A549 (cell line): ENCODE measurements at regions not wholly inside any gene's neighbourhood (a gene's known extent, or its start where the extent isn't known, plus 50 kb on each side); places are given as distances from the start of the nearest gene placed in this dataset.
"Not testable (repeated sequence)": the region's sequence is repeated elsewhere in the genome, so short reads cannot be mapped to it uniquely, and the experiment has no call there.

Experiments used
- ATAC-seq, 2 experiments: fragments of 200-7000 bp in 1 of 2; fragments of >200 bp in 1 of 2; cut with Nextera tagmentation in 1 of 2; cut with Tn5 transposase in 1 of 2; 3 replicates each; pipeline versions ENCODE4 v1.8.0 to v1.9.1; 2018 to 2020; ENCODE audit warnings: mild to moderate bottlenecking in 1 of 2, moderate library complexity in 1 of 2
- CTCF ChIA-PET: fragments of 300-600 bp; sonication (Branson Sonifier 250); formaldehyde crosslinking; extraction: SDS; loops from one replicate; lab custom pipeline; 2021; ENCODE audit warnings: antibody characterized with exemption, inconsistent platforms; lab: Yijun Ruan, JAX
- POLR2A ChIA-PET: fragments of 350-600 bp; formaldehyde crosslinking; extraction: SDS; loops from one replicate; lab custom pipeline; 2021; ENCODE audit warnings: antibody characterized with exemption, inconsistent platforms; lab: Yijun Ruan, JAX
- DNase-seq, 2 experiments: peaks; one replicate each; pipeline versions ENCODE4 v3.0.0 to v3.0.0-alpha.2; 2011 to 2016; ENCODE audit warnings: low read depth in 1 of 2, low spot score in 1 of 2
- FAIRE-seq: peaks from 2 replicates; lab custom pipeline; 2011; peaks lifted over from hg19 to GRCh38; lab: Jason Lieb, UNC
- H3K27ac ChIP-seq, 2 experiments: fragments of >200 bp; sonication (Bioruptor Twin); formaldehyde crosslinking; 3 replicates each; pipeline ENCODE4 v1.5.1; 2016 to 2017
- H3K4me1 ChIP-seq: fragments of >200 bp; sonication (Bioruptor Twin); formaldehyde crosslinking; 3 replicates; pipeline ENCODE4 v1.6.1; 2016
- H3K4me2 ChIP-seq: fragments of >200 bp; sonication (Bioruptor Twin); formaldehyde crosslinking; 3 replicates; pipeline ENCODE4 v1.6.1; 2016
- H3K4me3 ChIP-seq: fragments of >200 bp; sonication (Bioruptor Twin); formaldehyde crosslinking; 3 replicates; pipeline ENCODE4 v1.5.1; 2016
- H3K9me3 ChIP-seq: fragments of >200 bp; sonication (Bioruptor Twin); formaldehyde crosslinking; 3 replicates; pipeline ENCODE4 v1.6.1; 2016
- FOSL2 ChIP-seq, 2 experiments: fragments of 450-650 bp in 1 of 2; fragments of >200 bp in 1 of 2; sonication (Bioruptor Twin) in 1 of 2; formaldehyde crosslinking; IDR thresholded peaks; 2 replicates each; pipeline versions ENCODE4 v1.5.0 to v1.6.1; 2016 to 2020; ENCODE audit warnings: mild to moderate bottlenecking in 1 of 2, moderate library complexity in 1 of 2
- FOXS1 ChIP-seq: fragments of 250-450 bp; sonication (Bioruptor Pico); IDR thresholded peaks from 2 replicates; pipeline ENCODE4 v1.5.0; 2020; ENCODE audit warnings: mild to moderate bottlenecking, moderate library complexity
- HOXA7 ChIP-seq: fragments of 250-450 bp; sonication (Bioruptor Pico); IDR thresholded peaks from 2 replicates; pipeline ENCODE4 v1.5.0; 2020; ENCODE audit warnings: mild to moderate bottlenecking, moderate library complexity
- HOXB5 ChIP-seq: fragments of 250-450 bp; sonication (Bioruptor Pico); IDR thresholded peaks from 2 replicates; pipeline ENCODE4 v1.5.0; 2020; ENCODE audit warnings: mild to moderate bottlenecking, moderate library complexity
- JUNB ChIP-seq: fragments of >200 bp; sonication (Bioruptor Twin); formaldehyde crosslinking; IDR thresholded peaks from 2 replicates; pipeline ENCODE4 v1.6.1; 2016
- NFE2L2 ChIP-seq: fragments of 150-350 bp; conservative IDR thresholded peaks from 2 replicates; pipeline ENCODE4 v1.6.1; 2014; ENCODE audit warnings: low read length
- RAD21 ChIP-seq, 2 experiments: fragments of >200 bp in 1 of 2; sonication (Bioruptor Twin) in 1 of 2; formaldehyde crosslinking in 1 of 2; IDR thresholded peaks in 1 of 2; conservative IDR thresholded peaks in 1 of 2; 2 replicates in 1 of 2; 3 replicates in 1 of 2; pipeline ENCODE4 v1.6.1; 2012 to 2018; ENCODE audit warnings: inconsistent platforms in 1 of 2
- RCOR1 ChIP-seq: fragments of 150-350 bp; IDR thresholded peaks from 2 replicates; pipeline ENCODE4 v1.6.1; 2014; ENCODE audit warnings: antibody characterized with exemption, low read length, low read depth
- ZC3H11A ChIP-seq: fragments of 450-650 bp; IDR thresholded peaks from 2 replicates; pipeline ENCODE4 v1.6.1; 2014; ENCODE audit warnings: antibody characterized with exemption, mild to moderate bottlenecking
- ZSCAN20 ChIP-seq: fragments of 250-450 bp; sonication (Bioruptor Pico); IDR thresholded peaks from 2 replicates; pipeline ENCODE4 v1.8.0; 2022; ENCODE audit warnings: mild to moderate bottlenecking, moderate library complexity
- WGBS: methylation state at CpG from one replicate; pipeline ENCODE4 v1.1.6; 2017; ENCODE audit errors: missing lambda C conversion rate; 5-methylcytosine and 5-hydroxymethylcytosine counted together
- small RNA-seq, 6 experiments: library from RNA; depleted of rRNA; stranded (forward); fragments of <200 nt; gene quantifications; one replicate each; pipeline ENCODE3, GENCODE V24; 2012

DNA sequence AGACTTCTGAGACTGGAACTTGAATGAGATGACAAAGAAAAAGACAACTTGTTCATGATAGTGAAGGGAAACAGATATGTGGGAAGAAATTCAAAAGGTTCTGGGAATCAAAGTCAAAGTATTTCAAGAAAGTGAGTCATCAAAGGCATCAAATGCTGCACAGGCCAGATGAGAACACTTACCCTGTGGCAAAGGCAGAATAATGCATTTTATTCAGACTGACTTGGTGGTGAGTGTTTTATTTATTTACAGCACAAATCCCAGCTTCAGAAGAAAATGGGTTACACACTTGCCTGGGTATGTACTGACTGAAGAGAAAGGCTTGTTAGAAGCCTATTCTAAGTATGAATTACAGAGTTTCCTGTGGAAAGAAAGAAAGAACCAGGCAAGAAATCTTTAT lies 78.2 kb upstream of the ALG10B start:
- POLR2A ChIA-PET; DNase-seq; H3K9me3 ChIP-seq; H3K4me1 ChIP-seq; H3K4me3 ChIP-seq; ATAC-seq; H3K27ac ChIP-seq; CTCF ChIA-PET; H3K4me2 ChIP-seq; TF ChIP-seq FOSL2 (IDR thresholded peaks at IDR 0.05): not testable (repeated sequence)
- 0 out of 2 replicates have a peak, but pooled peaks have one; percentile 6 for TF ChIP-seq FOSL2 (CRISPR knock-in tag; IDR thresholded peaks at IDR 0.05)
- FAIRE-seq = peak; percentile 92

DNA sequence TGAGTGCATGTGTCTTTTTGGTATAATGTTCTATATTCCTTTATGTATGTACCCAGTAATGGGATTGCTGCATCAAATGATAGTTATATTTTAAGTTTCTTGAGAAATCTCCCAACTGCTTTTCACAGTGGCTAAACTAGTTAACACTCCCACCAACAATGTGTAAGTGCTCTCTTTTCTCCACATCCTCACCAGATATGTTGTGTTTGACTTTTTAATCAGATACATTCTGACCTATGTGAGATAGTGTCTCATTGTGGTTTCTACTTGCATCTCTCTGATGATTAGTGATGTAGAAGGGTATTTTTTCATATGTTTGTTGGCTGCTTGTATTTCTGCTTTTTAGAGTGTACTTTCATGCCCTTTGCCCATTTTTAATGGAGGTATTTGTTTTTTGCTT lies 62.8 kb upstream of the ALG10B start:
- Histone ChIP-seq H3K4me1 (no peaks in the 10 kb centered on the region), H3K9me3 (no peaks in the 10 kb centered on the region), H3K27ac (no peak overlapping the region), H3K4me2 (no peak overlapping the region), H3K4me3 (no peak overlapping the region)
- DNase-seq = no peak
- CTCF ChIA-PET = no interaction called here
- POLR2A ChIA-PET = no interaction called here
- peak; percentile 43 for FAIRE-seq
- TF ChIP-seq ZSCAN20 (CRISPR knock-in tag) (no peak), HOXA7 (CRISPR knock-in tag) (no peak), HOXB5 (CRISPR knock-in tag) (no peak), NFE2L2 (no peak), RAD21 (conservative IDR thresholded peaks at IDR 0.05 in 1 of 2, IDR thresholded peaks at IDR 0.05 in 1 of 2) (no peak), ZC3H11A (no peak), JUNB (no peak), RCOR1 (no peak)
- ATAC-seq = no peak

DNA sequence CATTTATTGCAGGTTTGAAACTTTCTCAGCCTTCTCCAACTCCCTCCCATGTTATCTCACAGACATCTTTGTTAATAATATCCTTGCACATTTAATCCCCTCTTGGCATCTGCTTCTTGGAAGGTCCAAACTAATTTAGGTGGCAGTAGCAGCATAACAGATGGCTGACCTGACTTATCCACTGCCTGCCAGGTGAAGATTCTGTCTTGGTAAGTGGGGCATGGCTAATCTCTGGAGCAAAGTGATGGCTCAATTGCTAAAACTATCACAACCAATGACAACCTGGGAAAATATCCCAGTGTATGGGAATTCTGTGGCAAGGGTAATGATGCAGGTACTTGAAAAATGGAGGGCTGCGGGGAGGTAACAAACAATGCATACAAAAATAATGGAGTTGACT lies 58.2 kb upstream of the ALG10B start:
- no peak for TF ChIP-seq FOXS1 (CRISPR knock-in tag)
- Histone ChIP-seq H3K4me2 (no peak overlapping the region), H3K9me3 (no peaks in the 10 kb centered on the region; the same call in 2 of the 3 replicates), H3K4me3 (no peak overlapping the region), H3K4me1 (no peaks in the 10 kb centered on the region), H3K27ac (no peak overlapping the region)
- FAIRE-seq = peak; percentile 76
- DNase-seq = no peak
- CTCF ChIA-PET = no interaction called here
- WGBS = 8% methylated on average over 1 of the region's 1 CpG
- no peak for ATAC-seq
- POLR2A ChIA-PET = no interaction called here

Small RNAs in the stretch of these regions (small RNA-seq; reads per million reads assigned to genes)
- gene RF01518 (0 reads per million in 6 experiments), gene RNA5SP358 (0 to 71.7 (median 2.1) reads per million in 6 experiments), gene RNA5SP359 (0 to 22.9 (median 0.36) reads per million in 6 experiments)
